HL-60 (cell line): ENCODE measurements at regions not wholly inside any gene's neighbourhood (a gene's known extent, or its start where the extent isn't known, plus 50 kb on each side); places are given as distances from the start of the nearest gene placed in this dataset.

Source experiments
- GABPA ChIP-seq: IDR thresholded peaks from 2 replicates; pipeline ENCODE4 v1.6.1; 2012; ENCODE audit warnings: low read depth
- POLR2AphosphoS5 ChIP-seq: IDR thresholded peaks from 2 replicates; pipeline ENCODE4 v1.6.1; 2012; ENCODE audit warnings: low read depth
- REST ChIP-seq: IDR thresholded peaks from 2 replicates; pipeline ENCODE4 v1.6.1; 2012; ENCODE audit warnings: low read depth; ENCODE audit not compliant: insufficient replicate concordance
- SPI1 ChIP-seq: IDR thresholded peaks from 2 replicates; pipeline ENCODE4 v1.6.1; 2012; ENCODE audit warnings: low read depth, mild to moderate bottlenecking, borderline replicate concordance
- TF ChIP-seq, protein P1 (sequence below): IDR thresholded peaks from one replicate; pipeline ENCODE4 v1.5.1; 2011; ENCODE audit warnings: low read length, control low read depth, inconsistent platforms; ENCODE audit not compliant: insufficient read depth

GRCh38 chr1:242692988-242693387 lies 168.5 kb upstream of the PLD5 start:
- TF ChIP-seq POLR2AphosphoS5 (no peak), REST (no peak), SPI1 (no peak), GABPA (no peak)
- TF ChIP-seq, protein P1, sequence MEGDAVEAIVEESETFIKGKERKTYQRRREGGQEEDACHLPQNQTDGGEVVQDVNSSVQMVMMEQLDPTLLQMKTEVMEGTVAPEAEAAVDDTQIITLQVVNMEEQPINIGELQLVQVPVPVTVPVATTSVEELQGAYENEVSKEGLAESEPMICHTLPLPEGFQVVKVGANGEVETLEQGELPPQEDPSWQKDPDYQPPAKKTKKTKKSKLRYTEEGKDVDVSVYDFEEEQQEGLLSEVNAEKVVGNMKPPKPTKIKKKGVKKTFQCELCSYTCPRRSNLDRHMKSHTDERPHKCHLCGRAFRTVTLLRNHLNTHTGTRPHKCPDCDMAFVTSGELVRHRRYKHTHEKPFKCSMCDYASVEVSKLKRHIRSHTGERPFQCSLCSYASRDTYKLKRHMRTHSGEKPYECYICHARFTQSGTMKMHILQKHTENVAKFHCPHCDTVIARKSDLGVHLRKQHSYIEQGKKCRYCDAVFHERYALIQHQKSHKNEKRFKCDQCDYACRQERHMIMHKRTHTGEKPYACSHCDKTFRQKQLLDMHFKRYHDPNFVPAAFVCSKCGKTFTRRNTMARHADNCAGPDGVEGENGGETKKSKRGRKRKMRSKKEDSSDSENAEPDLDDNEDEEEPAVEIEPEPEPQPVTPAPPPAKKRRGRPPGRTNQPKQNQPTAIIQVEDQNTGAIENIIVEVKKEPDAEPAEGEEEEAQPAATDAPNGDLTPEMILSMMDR, result no peak
